Hepatocyte (in vitro differentiated cells): ENCODE measurements at regions not wholly inside any gene's neighbourhood (a gene's known extent, or its start where the extent isn't known, plus 50 kb on each side); places are given as distances from the start of the nearest gene placed in this dataset.

Source experiments
- CTCF ChIP-seq: fragments of 200-600 bp; sonication (generic); IDR thresholded peaks from 2 replicates; pipeline ENCODE4 v1.5.1; 2016; ENCODE audit warnings: antibody characterized with exemption, mild to moderate bottlenecking; ENCODE audit not compliant: poor library complexity
- EZH2 ChIP-seq: fragments of 200-600 bp; sonication (generic); IDR thresholded peaks from 2 replicates; pipeline ENCODE4 v1.6.1; 2016; ENCODE audit warnings: antibody characterized with exemption, mild to moderate bottlenecking, borderline replicate concordance

- no peak for TF ChIP-seq CTCF
- TF ChIP-seq EZH2, result no peak
Observed at GRCh38 chr7:25732766-25733217, 419.2 kb upstream of the NFE2L3 start.
